Activated T-helper 2 cell treated with anti-CD3 and anti-CD28 coated beads, Interferon-gamma antibody, Interleukin-2, Interleukin-4, amounts not matched to agents 10 μg/mL and 5 μg/mL and 100 μg/mL, durations not matched to agents 14 hours and 24 hours and 36 hours (primary cell): ENCODE measurements at regions not wholly inside any gene's neighbourhood (a gene's known extent, or its start where the extent isn't known, plus 50 kb on each side); places are given as distances from the start of the nearest gene placed in this dataset.
"Not testable (repeated sequence)": the region's sequence is repeated elsewhere in the genome, so short reads cannot be mapped to it uniquely, and the experiment has no call there.

ENCODE experiments used
- DNase-seq: peaks from one replicate; pipeline ENCODE4 v3.0.0; 2021; ENCODE audit warnings: low spot score
- H3K27ac Mint-ChIP-seq: one replicate; pipeline ENCODE4 v1.8.0; 2021; ENCODE audit warnings: mixed read lengths
- H3K27me3 Mint-ChIP-seq: one replicate; pipeline ENCODE4 v1.8.0; 2021; ENCODE audit warnings: low read depth, mixed read lengths
- H3K36me3 Mint-ChIP-seq: one replicate; pipeline ENCODE4 v1.8.0; 2021; ENCODE audit warnings: low read depth, mixed read lengths
- H3K4me1 Mint-ChIP-seq: one replicate; pipeline ENCODE4 v1.8.0; 2021; ENCODE audit warnings: low read depth, mixed read lengths
- H3K4me3 Mint-ChIP-seq: one replicate; pipeline ENCODE4 v1.8.0; 2021; ENCODE audit warnings: low read depth, mild to moderate bottlenecking, moderate library complexity, mixed read lengths
- H3K9me3 Mint-ChIP-seq: one replicate; pipeline ENCODE4 v1.8.0; 2021; ENCODE audit warnings: mixed read lengths
- intact Hi-C: fragments of 100-400 bp; cut with micrococcal nuclease; formaldehyde crosslinking; loops from one replicate; pipeline ENCODE4 v1.15.1; 2023

- no peaks in the 10 kb centered on the region for H3K36me3 Mint-ChIP-seq
- no peak overlapping the region for H3K27ac Mint-ChIP-seq
- H3K9me3 Mint-ChIP-seq: no peaks in the 10 kb centered on the region
- peaks cover 9% of the 10 kb centered on the region for H3K27me3 Mint-ChIP-seq
- no peaks in the 10 kb centered on the region for H3K4me1 Mint-ChIP-seq
- H3K4me3 Mint-ChIP-seq: no peak overlapping the region
- intact Hi-C loops: no loop called here
- no peak for DNase-seq
Measured at GRCh38 chr1:88566615-88567387, 117.3 kb upstream of the PKN2 start.

- intact Hi-C loops: no loop called here
Measured at GRCh38 chr1:88571506-88571905, 112.6 kb upstream of the PKN2 start.

GRCh38 chr1:88579598-88579997 lies 104.5 kb upstream of the PKN2 start:
- Mint-ChIP-seq H3K27ac (no peak overlapping the region), H3K4me1 (no peaks in the 10 kb centered on the region), H3K4me3 (no peak overlapping the region), H3K9me3 (no peaks in the 10 kb centered on the region), H3K36me3 (no peaks in the 10 kb centered on the region), H3K27me3 (peaks cover 8% of the 10 kb centered on the region)
- intact Hi-C loops: no loop called here
- DNase-seq: no peak

More at GRCh38 chr1:88571506-88571905, 112.6 kb upstream of the PKN2 start:
- peaks cover 8% of the 10 kb centered on the region for H3K27me3 Mint-ChIP-seq
- no peak for DNase-seq
- no peak overlapping the region for H3K4me3 Mint-ChIP-seq
- H3K36me3 Mint-ChIP-seq: no peaks in the 10 kb centered on the region
- H3K27ac Mint-ChIP-seq: no peak overlapping the region
- H3K4me1 Mint-ChIP-seq: no peaks in the 10 kb centered on the region
- H3K9me3 Mint-ChIP-seq: no peaks in the 10 kb centered on the region

DNA sequence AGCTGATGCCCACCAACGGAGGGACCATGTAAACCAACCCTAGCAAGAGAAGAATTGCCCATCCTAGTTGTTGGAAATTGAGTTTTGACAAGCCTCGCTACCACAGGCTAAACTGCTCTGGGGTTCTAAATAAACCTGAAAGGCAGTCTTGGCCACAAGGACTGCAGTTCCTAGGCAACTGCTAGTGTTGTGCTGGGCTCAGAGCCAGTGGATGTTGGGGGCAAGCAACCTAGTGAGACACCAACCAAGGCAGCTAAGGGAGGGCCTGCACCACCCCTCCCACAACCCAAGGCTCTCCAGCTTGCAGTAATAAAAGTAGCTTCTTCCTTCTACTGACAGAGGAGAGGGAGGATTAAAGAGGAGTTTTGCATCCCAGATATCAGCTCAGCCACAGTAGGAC lies 102.4 kb upstream of the PKN2 start:
- H3K27ac Mint-ChIP-seq: no peak overlapping the region

GRCh38 chr1:88593358-88593757 lies 90.7 kb upstream of the PKN2 start:
- no peaks in the 10 kb centered on the region for H3K4me1 Mint-ChIP-seq
- peaks cover 4% of the 10 kb centered on the region for H3K9me3 Mint-ChIP-seq
- H3K27ac Mint-ChIP-seq: no peak overlapping the region
- no peak for DNase-seq
- no peaks in the 10 kb centered on the region for H3K36me3 Mint-ChIP-seq
- no peak overlapping the region for H3K4me3 Mint-ChIP-seq
- H3K27me3 Mint-ChIP-seq: no peaks in the 10 kb centered on the region
- intact Hi-C loops: no loop called here

More for the DNA sequence above, 102.4 kb upstream of the PKN2 start:
- intact Hi-C loops: no loop called here
- peaks cover 18% of the 10 kb centered on the region for H3K27me3 Mint-ChIP-seq
- no peak overlapping the region for H3K4me3 Mint-ChIP-seq
- DNase-seq: no peak
- H3K9me3 Mint-ChIP-seq: no peaks in the 10 kb centered on the region
- H3K36me3 Mint-ChIP-seq: no peaks in the 10 kb centered on the region
- H3K4me1 Mint-ChIP-seq: no peaks in the 10 kb centered on the region

- Mint-ChIP-seq H3K4me1 (no peaks in the 10 kb centered on the region), H3K36me3 (no peaks in the 10 kb centered on the region), H3K27ac (no peak overlapping the region), H3K4me3 (no peak overlapping the region), H3K9me3 (peaks cover 4% of the 10 kb centered on the region), H3K27me3 (no peaks in the 10 kb centered on the region)
- no peak for DNase-seq
- intact Hi-C loops: loop anchor here (5.0 kb wide), 1 partner anchor 413 kb away; no protein-coding TSS in a partner anchor
Measured at GRCh38 chr1:88595355-88596002, 88.6 kb upstream of the PKN2 start.

DNA sequence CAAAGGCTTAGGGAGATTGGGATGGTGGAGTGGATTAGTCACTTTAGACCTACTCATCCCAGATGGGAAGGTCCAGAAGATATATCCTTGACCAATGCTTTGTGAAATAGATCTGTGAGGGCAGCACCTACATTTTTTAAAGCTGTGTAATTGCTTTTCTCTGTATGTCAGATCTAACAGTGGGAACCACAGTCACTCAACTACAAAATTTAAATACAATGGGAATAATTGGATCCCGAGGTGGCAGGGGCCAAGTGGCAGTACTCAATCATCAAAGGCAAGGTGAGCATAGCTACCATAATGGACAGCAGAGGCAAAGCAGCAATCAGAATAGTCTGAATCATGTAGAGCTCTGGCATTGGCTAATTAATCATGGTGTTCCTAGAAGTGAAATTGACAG lies 86.1 kb upstream of the PKN2 start:
- DNase-seq, H3K27ac Mint-ChIP-seq, H3K36me3 Mint-ChIP-seq, H3K27me3 Mint-ChIP-seq, H3K4me1 Mint-ChIP-seq, H3K9me3 Mint-ChIP-seq, H3K4me3 Mint-ChIP-seq: not testable (repeated sequence)
- intact Hi-C loops: loop anchor here (5.0 kb wide), 1 partner anchor 416 kb away; no protein-coding TSS in a partner anchor

GRCh38 chr1:88608139-88608943 lies 75.7 kb upstream of the PKN2 start:
- H3K36me3 Mint-ChIP-seq: no peaks in the 10 kb centered on the region
- peaks cover 6% of the 10 kb centered on the region for H3K27me3 Mint-ChIP-seq
- no peaks in the 10 kb centered on the region for H3K9me3 Mint-ChIP-seq
- no peak overlapping the region for H3K4me3 Mint-ChIP-seq
- H3K27ac Mint-ChIP-seq: no peak overlapping the region
- H3K4me1 Mint-ChIP-seq: no peaks in the 10 kb centered on the region
- DNase-seq: no peak
- intact Hi-C loops: loop anchor here (1.0 kb wide), 1 partner anchor 269 kb away; no protein-coding TSS in a partner anchor

DNA sequence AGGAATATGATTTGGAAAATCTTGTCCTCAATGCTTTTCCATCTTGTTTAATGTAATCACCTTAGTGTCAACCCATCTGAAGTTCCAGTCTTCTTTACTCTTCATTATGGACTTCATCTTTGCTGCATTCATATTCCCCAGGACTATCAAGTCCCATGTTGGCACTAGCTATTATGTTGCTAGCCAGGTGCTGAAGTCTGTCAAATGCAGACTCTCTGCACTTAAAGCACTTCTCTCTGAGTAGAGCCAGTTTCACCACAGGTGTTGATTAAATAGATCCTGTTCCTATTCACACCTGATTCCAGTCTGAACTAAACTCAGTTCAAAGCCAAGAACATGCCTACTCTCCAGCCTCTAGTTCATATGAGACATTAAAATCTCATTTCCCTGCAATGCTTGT lies 75.0 kb upstream of the PKN2 start:
- intact Hi-C loops: no loop called here
- no peaks in the 10 kb centered on the region for H3K36me3 Mint-ChIP-seq

GRCh38 chr1:88610687-88611086 lies 73.4 kb upstream of the PKN2 start:
- no peak for DNase-seq

More for the DNA sequence above, 75.0 kb upstream of the PKN2 start:
- no peak for DNase-seq
- H3K27me3 Mint-ChIP-seq: peaks cover 6% of the 10 kb centered on the region
- no peak overlapping the region for H3K4me3 Mint-ChIP-seq
- no peaks in the 10 kb centered on the region for H3K4me1 Mint-ChIP-seq
- no peak overlapping the region for H3K27ac Mint-ChIP-seq
- H3K9me3 Mint-ChIP-seq: no peaks in the 10 kb centered on the region

GRCh38 chr1:88612292-88612691 lies 71.8 kb upstream of the PKN2 start:
- no peak for DNase-seq
- Mint-ChIP-seq H3K36me3 (no peaks in the 10 kb centered on the region), H3K4me1 (no peaks in the 10 kb centered on the region), H3K9me3 (peaks cover 4% of the 10 kb centered on the region), H3K27me3 (peaks cover 8% of the 10 kb centered on the region), H3K4me3 (no peak overlapping the region), H3K27ac (no peak overlapping the region)
- intact Hi-C loops: no loop called here

More at GRCh38 chr1:88610687-88611086, 73.4 kb upstream of the PKN2 start:
- Mint-ChIP-seq H3K4me3 (no peak overlapping the region), H3K27me3 (peaks cover 8% of the 10 kb centered on the region), H3K27ac (no peak overlapping the region), H3K4me1 (no peaks in the 10 kb centered on the region), H3K36me3 (no peaks in the 10 kb centered on the region), H3K9me3 (no peaks in the 10 kb centered on the region)
- intact Hi-C loops: no loop called here

DNA sequence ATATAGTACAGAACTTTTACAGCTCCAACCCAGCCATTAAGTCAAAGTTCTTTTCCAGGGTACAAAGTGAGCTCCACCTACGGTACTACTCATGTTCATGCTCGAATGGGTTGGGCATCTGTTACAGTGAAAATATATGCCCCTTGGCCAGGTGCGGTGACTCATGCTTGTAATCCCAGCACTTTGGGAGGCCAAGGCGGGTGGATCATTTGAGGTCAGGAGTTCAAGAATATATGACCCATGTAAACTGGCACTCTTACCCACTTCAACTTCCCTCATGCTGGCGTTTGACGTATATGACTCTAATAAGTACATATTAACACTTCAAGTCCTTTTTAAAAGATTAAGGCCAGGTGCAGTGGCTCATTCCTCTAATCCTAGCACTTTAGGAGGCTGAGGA lies 71.3 kb upstream of the PKN2 start:
- H3K27me3 Mint-ChIP-seq: peaks cover 8% of the 10 kb centered on the region
- H3K4me1 Mint-ChIP-seq: no peaks in the 10 kb centered on the region
- no peaks in the 10 kb centered on the region for H3K36me3 Mint-ChIP-seq
- no peak overlapping the region for H3K27ac Mint-ChIP-seq
- no peak for DNase-seq
- H3K9me3 Mint-ChIP-seq: peaks cover 7% of the 10 kb centered on the region
- H3K4me3 Mint-ChIP-seq: no peak overlapping the region
- intact Hi-C loops: no loop called here

- H3K4me3 Mint-ChIP-seq: no peak overlapping the region
- no peak overlapping the region for H3K27ac Mint-ChIP-seq
- peaks cover 2% of the 10 kb centered on the region for H3K27me3 Mint-ChIP-seq
Measured at GRCh38 chr1:88618331-88618730, 65.7 kb upstream of the PKN2 start.

More at GRCh38 chr1:88618331-88618730, 65.7 kb upstream of the PKN2 start:
- intact Hi-C loops: no loop called here
- Mint-ChIP-seq H3K36me3 (no peaks in the 10 kb centered on the region), H3K4me1 (no peaks in the 10 kb centered on the region), H3K9me3 (peaks cover 40% of the 10 kb centered on the region)
- no peak for DNase-seq
